DMS79 treated with DMSO at 0.1 percent for 48 hours (cell line): ENCODE measurements at regions not wholly inside any gene's neighbourhood (a gene's known extent, or its start where the extent isn't known, plus 50 kb on each side); places are given as distances from the start of the nearest gene placed in this dataset.

Experiments used
- DNase-seq: peaks from one replicate; lab custom pipeline; 2025; lab: John Stamatoyannopoulos, UW

DNA sequence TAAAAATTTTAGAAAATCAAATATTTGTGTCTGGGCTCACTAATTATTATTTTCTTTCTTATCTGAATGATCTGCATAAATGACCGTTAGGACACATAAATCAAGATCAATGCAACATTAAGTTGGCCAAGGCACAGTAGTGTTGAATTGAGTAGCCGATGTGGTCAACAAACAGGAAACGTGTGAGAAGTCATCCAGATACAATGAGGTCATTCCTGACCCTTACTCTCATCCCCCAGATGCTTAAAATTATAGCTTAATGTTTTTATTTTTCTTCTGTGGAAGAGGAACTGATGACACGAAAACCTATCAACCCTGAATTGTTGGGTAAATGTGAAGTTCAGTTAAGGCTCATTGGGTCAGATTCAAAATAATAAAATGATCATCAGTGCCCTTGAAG is 222.9 kb downstream of the RFC3 start:
- no peak for DNase-seq

DNA sequence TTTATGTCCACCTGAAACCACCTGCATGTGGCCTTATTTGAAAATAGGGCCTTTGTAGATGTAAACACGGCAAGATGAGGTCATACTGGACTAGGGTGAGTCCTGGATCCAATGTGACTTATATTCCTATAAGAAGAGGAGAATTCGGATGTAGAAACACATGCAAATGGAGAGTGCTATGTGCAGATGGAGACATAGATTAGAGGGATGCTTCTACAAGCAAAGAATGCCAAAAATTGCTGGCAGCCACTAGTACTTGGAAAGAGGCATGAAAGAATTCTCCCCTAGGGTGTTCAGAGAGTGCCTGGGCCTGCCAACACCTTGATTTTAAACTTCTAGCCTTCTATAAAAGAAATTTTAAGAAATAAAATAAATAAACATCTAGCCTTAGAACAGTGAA is 226.1 kb downstream of the RFC3 start:
- no peak for DNase-seq

- DNase-seq: no peak
Measured at GRCh38 chr13:34044660-34045080, 226.7 kb downstream of the RFC3 start.

GRCh38 chr13:34046457-34046856 is 228.5 kb downstream of the RFC3 start:
- DNase-seq: no peak

DNA sequence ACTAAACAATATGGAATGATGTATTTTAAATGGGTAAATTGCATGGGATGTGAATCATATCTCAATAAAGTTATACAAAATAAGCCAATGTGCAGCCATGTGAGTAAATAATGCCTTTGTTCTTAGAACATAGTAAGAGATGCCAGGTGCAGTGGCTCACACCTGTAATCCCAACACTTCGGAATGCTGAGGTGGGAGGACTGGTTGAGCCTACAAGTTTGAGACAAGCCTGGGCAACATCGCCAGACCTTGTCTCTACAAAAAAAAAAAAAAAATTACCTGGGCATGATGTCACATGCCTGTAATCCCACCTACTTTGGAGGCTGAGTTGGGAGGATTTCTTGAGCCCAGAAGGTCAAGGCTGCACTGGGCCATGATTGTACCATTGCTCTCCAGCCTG is 230.7 kb downstream of the RFC3 start:
- no peak for DNase-seq

DNA sequence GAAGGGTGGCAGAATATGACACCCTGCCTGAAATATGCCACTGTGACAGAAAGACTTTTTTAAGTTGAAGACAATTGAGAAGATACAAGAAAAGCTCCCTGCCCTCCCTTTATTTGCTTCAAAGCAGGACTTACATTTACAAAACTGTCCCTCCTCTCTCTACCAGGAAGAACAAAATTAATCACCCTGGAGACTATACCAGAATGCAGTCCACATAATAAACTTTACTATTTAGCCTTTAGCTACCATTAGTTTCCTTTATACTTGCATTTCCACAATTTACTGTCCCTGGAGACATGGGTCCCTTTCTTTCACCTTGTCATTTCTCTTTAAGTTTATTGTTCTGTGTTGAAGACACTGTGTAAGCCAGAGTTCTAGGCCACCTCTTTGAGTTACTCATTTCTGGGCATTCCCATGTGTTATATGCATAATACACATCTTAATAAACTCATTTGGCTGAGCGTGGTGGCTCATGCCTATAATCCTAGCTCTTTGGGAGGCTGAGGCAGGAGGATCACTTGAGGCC is 238.8 kb downstream of the RFC3 start:
- no peak for DNase-seq

GRCh38 chr13:34064456-34065205 is 246.7 kb downstream of the RFC3 start:
- DNase-seq: no peak

GRCh38 chr13:34065928-34066327 is 248.0 kb downstream of the RFC3 start:
- no peak for DNase-seq

DNA sequence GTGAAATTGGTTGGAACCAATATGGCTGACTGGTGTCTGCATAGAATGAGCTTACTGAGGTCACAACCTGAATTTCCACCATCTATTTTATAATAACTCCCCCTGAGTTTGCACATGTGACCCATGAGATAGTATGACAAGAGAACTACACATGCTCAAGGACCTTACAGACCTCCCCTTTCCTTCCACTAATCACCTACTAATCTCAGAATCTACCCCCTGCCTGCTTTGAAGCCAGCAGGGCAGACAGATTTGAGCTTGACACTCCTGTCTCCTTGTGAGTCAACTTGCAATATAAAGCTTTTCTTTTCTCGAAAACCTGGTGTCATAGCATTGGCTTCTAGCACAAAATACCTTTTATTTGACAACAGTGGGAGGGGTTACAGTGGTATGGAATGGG is 248.4 kb downstream of the RFC3 start:
- no peak for DNase-seq

DNA sequence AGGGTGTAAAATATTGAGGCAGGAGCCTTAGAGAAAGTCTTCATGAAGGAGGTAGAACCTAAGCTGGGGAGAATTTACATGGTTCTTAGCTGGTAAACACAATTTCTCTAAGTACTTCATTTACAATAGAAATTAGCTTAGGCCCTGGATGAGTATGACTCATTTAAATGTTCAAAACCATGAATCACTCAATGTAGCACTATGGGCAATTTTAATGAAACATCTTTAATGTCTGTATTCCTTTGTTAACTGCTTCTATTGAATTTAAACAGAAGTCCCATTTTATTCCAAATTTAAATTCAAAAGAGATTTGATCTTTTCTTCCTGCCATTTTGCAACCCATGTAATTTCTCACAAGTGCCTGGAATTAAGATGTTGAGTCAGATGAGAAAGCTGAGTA is 252.1 kb downstream of the RFC3 start:
- no peak for DNase-seq

- DNase-seq: no peak
Measured at GRCh38 chr13:34070544-34071303, 252.8 kb downstream of the RFC3 start.

DNA sequence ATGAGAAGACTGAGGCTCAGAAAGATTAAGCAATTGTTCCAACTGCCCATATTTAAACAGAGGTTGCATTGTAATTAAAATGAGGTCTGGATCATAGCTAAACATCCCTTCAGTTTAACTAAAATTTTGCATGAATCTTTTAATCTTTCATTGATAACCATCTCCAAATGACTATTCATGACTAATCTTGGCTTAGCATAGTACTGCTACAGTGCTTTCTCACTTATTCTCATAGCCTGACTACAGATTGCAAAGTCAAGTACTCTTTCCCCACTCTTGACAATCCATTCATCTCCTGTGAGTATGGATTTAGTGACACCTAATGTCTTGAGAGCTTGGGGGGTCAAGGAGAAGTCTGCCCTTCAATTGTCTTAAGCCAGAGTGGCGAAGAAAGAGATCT is 258.4 kb downstream of the RFC3 start:
- DNase-seq: no peak

DNA sequence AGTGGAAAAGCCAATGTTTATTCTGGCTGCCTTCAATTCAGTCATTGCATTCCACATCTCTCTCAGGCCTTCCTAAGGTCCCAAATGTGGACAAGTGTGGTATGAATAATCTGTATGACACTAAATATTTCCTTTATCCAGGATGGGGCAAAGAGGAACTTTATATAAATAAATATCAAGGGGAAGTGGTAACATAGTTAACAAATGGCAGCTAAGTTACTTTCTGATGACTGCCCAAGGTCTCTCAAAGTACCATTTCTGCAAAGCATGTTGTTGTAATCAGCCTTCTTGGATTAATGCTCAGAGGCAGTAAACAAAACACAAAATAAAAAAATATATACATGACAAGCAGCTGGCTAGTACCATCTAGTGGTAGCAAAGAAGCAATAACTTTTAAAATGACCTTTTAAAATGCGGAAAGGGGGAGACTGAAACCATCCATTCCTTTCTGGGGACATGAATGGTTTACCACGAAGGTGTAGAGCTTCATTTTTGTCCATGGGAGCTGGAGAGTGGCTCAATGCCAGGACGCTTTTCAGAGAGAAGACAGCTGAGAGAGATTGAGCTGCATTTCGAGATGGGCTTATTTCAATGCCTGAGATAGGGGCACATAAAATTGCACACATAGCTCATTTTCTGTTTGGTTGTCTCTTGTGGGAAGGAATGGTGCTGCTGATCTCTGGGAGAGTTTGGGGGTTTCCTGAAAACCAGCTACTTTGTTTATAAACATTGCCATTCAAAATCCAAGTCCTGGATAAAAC is 259.2 kb downstream of the RFC3 start:
- peak; percentile 26 for DNase-seq

- no peak for DNase-seq
Measured at GRCh38 chr13:34078334-34078999, 260.5 kb downstream of the RFC3 start.

- no peak for DNase-seq
Measured at GRCh38 chr13:34085204-34085603, 267.3 kb downstream of the RFC3 start.

GRCh38 chr13:34086281-34086680 is 268.3 kb downstream of the RFC3 start:
- DNase-seq: no peak

- no peak for DNase-seq
Measured at GRCh38 chr13:34087791-34088190, 269.8 kb downstream of the RFC3 start.

DNA sequence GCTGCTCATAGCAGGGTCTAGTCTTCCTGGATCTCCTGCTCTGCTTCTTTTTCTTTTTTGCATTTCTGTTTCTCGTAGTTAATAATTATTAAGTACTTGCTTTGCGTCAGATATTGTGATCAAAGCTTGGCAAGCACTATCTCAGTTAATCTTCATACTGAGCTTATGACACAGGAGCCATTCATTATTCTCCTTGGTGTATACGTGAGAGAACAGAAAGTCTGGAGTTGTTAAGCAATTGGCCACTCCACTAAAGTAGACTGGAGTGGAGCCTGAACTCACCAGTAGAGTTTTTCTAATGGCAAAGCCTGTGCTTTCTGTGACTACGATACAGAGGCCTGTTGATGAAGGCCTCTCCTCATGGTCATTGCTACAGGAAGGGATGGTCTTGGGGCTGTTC is 285.9 kb downstream of the RFC3 start:
- DNase-seq: no peak

DNA sequence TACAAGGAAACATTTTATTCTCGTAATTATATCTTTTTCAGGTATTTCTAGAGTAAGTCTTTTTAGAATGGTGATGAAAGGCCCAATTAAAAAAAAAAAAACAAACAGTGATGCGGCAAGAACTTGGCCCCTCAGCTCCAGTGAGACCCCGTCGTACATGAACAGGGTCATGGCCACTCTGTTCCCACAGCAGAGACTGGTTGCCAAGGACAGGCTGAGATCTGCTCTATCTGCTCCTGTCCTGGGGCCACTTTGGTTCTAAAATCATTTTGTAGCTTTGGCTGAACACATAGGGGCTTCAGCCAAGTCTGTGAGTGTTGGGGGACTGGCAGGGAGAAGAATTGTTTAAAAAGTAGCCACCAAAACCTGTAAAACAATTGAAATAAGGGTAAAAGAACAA is 286.9 kb downstream of the RFC3 start:
- DNase-seq: no peak

DNA sequence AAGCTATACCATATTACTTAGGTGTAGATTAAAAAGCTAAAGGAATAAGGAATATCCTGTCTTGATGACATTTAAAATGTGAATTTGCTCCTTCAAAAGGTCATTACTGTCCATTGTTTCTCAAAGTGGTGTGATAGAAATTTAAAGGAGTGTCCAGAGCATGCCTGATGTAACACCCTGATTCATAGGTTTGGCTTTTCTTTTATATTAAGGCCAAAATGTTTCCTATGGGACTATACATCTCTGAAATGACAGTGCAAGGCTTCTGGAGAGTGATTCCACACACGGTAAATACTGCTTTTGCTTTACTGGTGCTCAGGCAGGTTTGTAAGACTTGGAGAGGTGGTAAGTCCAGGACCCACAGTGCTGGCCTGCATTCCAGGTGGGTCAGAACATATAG is 289.9 kb downstream of the RFC3 start:
- DNase-seq: no peak

- no peak for DNase-seq
Measured at GRCh38 chr13:34108410-34108809, 290.5 kb downstream of the RFC3 start.

- no peak for DNase-seq
Measured at GRCh38 chr13:34114581-34114980, 296.6 kb downstream of the RFC3 start.
